H1 (cell line): ENCODE measurements at regions not wholly inside any gene's neighbourhood (a gene's known extent, or its start where the extent isn't known, plus 50 kb on each side); places are given as distances from the start of the nearest gene placed in this dataset.

Experiments
- CBX8 ChIP-seq: fragments of 300-800, 300-1000 bp; sonication (generic); IDR thresholded peaks from 2 replicates; pipeline ENCODE4 v1.7.1; 2016; ENCODE audit warnings: low read depth, low read length, borderline replicate concordance

GRCh38 chr1:54460351-54460750, 54.2 kb upstream of the SSBP3 start (continued):
- TF ChIP-seq CBX8 = no peak
